HepG2 (cell line): ENCODE measurements at regions not wholly inside any gene's neighbourhood (a gene's known extent, or its start where the extent isn't known, plus 50 kb on each side); places are given as distances from the start of the nearest gene placed in this dataset.

ENCODE experiments used
- ARNT ChIP-seq: fragments of 450-650 bp; IDR thresholded peaks from 2 replicates; pipeline ENCODE4 v1.6.1; 2017
- CTCF ChIP-seq: sonication (generic); formaldehyde crosslinking; IDR thresholded peaks from 2 replicates; pipeline ENCODE4 v1.5.0; 2020; ENCODE audit warnings: mild to moderate bottlenecking, missing genetic modification reagents, moderate library complexity
- ELF4 ChIP-seq: sonication (generic); formaldehyde crosslinking; IDR thresholded peaks from 2 replicates; pipeline ENCODE4 v1.5.0; 2020; ENCODE audit warnings: missing genetic modification reagents, mild to moderate bottlenecking, moderate library complexity, borderline replicate concordance
- GTF3A ChIP-seq: sonication (generic); formaldehyde crosslinking; conservative IDR thresholded peaks from 2 replicates; pipeline ENCODE4 v1.4.0; 2020; ENCODE audit warnings: mild to moderate bottlenecking, missing genetic modification reagents
- HDAC2 ChIP-seq: sonication (generic); formaldehyde crosslinking; IDR thresholded peaks from 2 replicates; pipeline ENCODE4 v1.4.0; 2020; ENCODE audit warnings: missing genetic modification reagents
- NCOA1 ChIP-seq: sonication (generic); formaldehyde crosslinking; IDR thresholded peaks from 2 replicates; pipeline ENCODE4 v1.9.0; 2021; ENCODE audit warnings: missing genetic modification reagents
- SRSF9 ChIP-seq: fragments of 200-400 bp; formaldehyde crosslinking; IDR thresholded peaks from 2 replicates; pipeline ENCODE4 v1.6.1; 2018; ENCODE audit warnings: borderline replicate concordance, mild to moderate bottlenecking, low read depth, low read length; ENCODE audit not compliant: insufficient read depth, poor library complexity, severe bottlenecking
- TFAP4 ChIP-seq: sonication (generic); IDR thresholded peaks from 2 replicates; pipeline ENCODE4 v1.6.1; 2016; ENCODE audit warnings: low read depth, borderline replicate concordance
- ZC3H4 ChIP-seq: sonication (generic); formaldehyde crosslinking; IDR thresholded peaks from 2 replicates; pipeline ENCODE4 v1.4.0; 2020; ENCODE audit warnings: missing genetic modification reagents, borderline replicate concordance
- ZFAT ChIP-seq: sonication (generic); formaldehyde crosslinking; conservative IDR thresholded peaks from 2 replicates; pipeline ENCODE4 v1.8.1; 2023; ENCODE audit warnings: missing genetic modification reagents, inconsistent platforms

GRCh38 chr10:109341986-109342385, 581.3 kb downstream of the XPNPEP1 start:
- TF ChIP-seq ELF4 (no peak), GTF3A (CRISPR knock-in tag) (no peak), CTCF (CRISPR knock-in tag) (no peak), SRSF9 (no peak), NCOA1 (CRISPR knock-in tag) (no peak), ZFAT (CRISPR knock-in tag) (no peak), ARNT (no peak), HDAC2 (CRISPR knock-in tag) (no peak), TFAP4 (no peak), ZC3H4 (CRISPR knock-in tag) (no peak)
